Amygdala (tissue), 56 donors: ENCODE measurements at regions not wholly inside any gene's neighbourhood (a gene's known extent, or its start where the extent isn't known, plus 50 kb on each side); places are given as distances from the start of the nearest gene placed in this dataset.
"Not testable (repeated sequence)": the region's sequence is repeated elsewhere in the genome, so short reads cannot be mapped to it uniquely, and the experiment has no call there.

Experiments
- DNase-seq, 56 donors: peaks; one replicate each; lab custom pipeline; 2025; lab: John Stamatoyannopoulos, UW

GRCh38 chr11:97772705-97773104 is 1248.0 kb upstream of the CNTN5 start:
- no peak for DNase-seq

- not testable (repeated sequence) for DNase-seq
Measured at GRCh38 chr11:97784388-97784787, 1236.4 kb upstream of the CNTN5 start.

- no peak for DNase-seq
Measured at GRCh38 chr11:97786961-97787360, 1233.8 kb upstream of the CNTN5 start.

- DNase-seq: no peak
Measured at GRCh38 chr11:97794876-97795275, 1225.9 kb upstream of the CNTN5 start.

- DNase-seq: no peak
Measured at GRCh38 chr11:97800891-97801290, 1219.9 kb upstream of the CNTN5 start.

GRCh38 chr11:97814325-97814959 is 1206.3 kb upstream of the CNTN5 start:
- no peak for DNase-seq

- no peak for DNase-seq
Measured at GRCh38 chr11:97815667-97816066, 1205.1 kb upstream of the CNTN5 start.

GRCh38 chr11:97832451-97832850 is 1188.3 kb upstream of the CNTN5 start:
- no peak for DNase-seq

- no peak for DNase-seq
Measured at GRCh38 chr11:97833412-97833811, 1187.3 kb upstream of the CNTN5 start.

GRCh38 chr11:97844016-97844415 is 1176.7 kb upstream of the CNTN5 start:
- DNase-seq: no peak

- no peak for DNase-seq
Measured at GRCh38 chr11:97847730-97848129, 1173.0 kb upstream of the CNTN5 start.

GRCh38 chr11:97850701-97851100 is 1170.0 kb upstream of the CNTN5 start:
- no peak for DNase-seq

- DNase-seq: no peak
Measured at GRCh38 chr11:97854357-97854756, 1166.4 kb upstream of the CNTN5 start.

- DNase-seq: no peak
Measured at GRCh38 chr11:97854877-97855276, 1165.9 kb upstream of the CNTN5 start.

- DNase-seq: no peak
Measured at GRCh38 chr11:97856666-97857065, 1164.1 kb upstream of the CNTN5 start.

- no peak for DNase-seq
Measured at GRCh38 chr11:97860237-97860636, 1160.5 kb upstream of the CNTN5 start.

- DNase-seq: no peak
Measured at GRCh38 chr11:97862021-97862420, 1158.7 kb upstream of the CNTN5 start.

- no peak for DNase-seq
Measured at GRCh38 chr11:97865424-97866012, 1155.2 kb upstream of the CNTN5 start.

GRCh38 chr11:97871816-97872215 is 1148.9 kb upstream of the CNTN5 start:
- DNase-seq: no peak

GRCh38 chr11:97880209-97880608 is 1140.5 kb upstream of the CNTN5 start:
- no peak for DNase-seq

- DNase-seq: no peak
Measured at GRCh38 chr11:97883086-97883485, 1137.7 kb upstream of the CNTN5 start.

- DNase-seq: no peak
Measured at GRCh38 chr11:97888641-97889040, 1132.1 kb upstream of the CNTN5 start.

GRCh38 chr11:97890466-97890865 is 1130.3 kb upstream of the CNTN5 start:
- DNase-seq: no peak
